H1 (cell line): ENCODE measurements at regions not wholly inside any gene's neighbourhood (a gene's known extent, or its start where the extent isn't known, plus 50 kb on each side); places are given as distances from the start of the nearest gene placed in this dataset.

Experiments
- CTCF ChIA-PET: fragments of 300-600 bp; sonication (Branson Sonifier 250); formaldehyde crosslinking; loops from one replicate; lab custom pipeline; 2021; ENCODE audit not compliant: partially characterized antibody; lab: Charles Lee
- POLR2A ChIA-PET: fragments of 300-600 bp; sonication (Branson Sonifier 250); formaldehyde crosslinking; loops from one replicate; lab custom pipeline; 2021; ENCODE audit warnings: inconsistent platforms; ENCODE audit not compliant: partially characterized antibody; lab: Charles Lee
- DNase-seq, 2 experiments: peaks; one replicate each; pipeline versions ENCODE4 v3.0.0 to v3.0.0-alpha.2; 2010 to 2022; ENCODE audit warnings: low spot score in 2 of 2, low read depth in 1 of 2, mixed read lengths in 1 of 2
- FAIRE-seq: peaks from 2 replicates; lab custom pipeline; 2011; peaks lifted over from hg19 to GRCh38; lab: Jason Lieb, UNC
- H2AFZ ChIP-seq: 2 replicates; pipeline ENCODE4 v1.8.1; 2012; ENCODE audit warnings: low read length, inconsistent platforms
- H2AK5ac ChIP-seq: 2 replicates; pipeline ENCODE4 v1.6.1; 2013; ENCODE audit warnings: low read depth, low read length
- H2BK120ac ChIP-seq: replicated peaks from 2 replicates; pipeline ENCODE3; 2013; ENCODE audit warnings: low read depth, low read length, inconsistent platforms
- H2BK12ac ChIP-seq: 2 replicates; pipeline ENCODE4 v1.6.1; 2013; ENCODE audit warnings: low read depth, low read length
- H2BK15ac ChIP-seq: 2 replicates; pipeline ENCODE4 v1.6.1; 2013; ENCODE audit warnings: low read length
- H2BK20ac ChIP-seq: 2 replicates; pipeline ENCODE4 v1.6.1; 2013; ENCODE audit warnings: low read length
- H2BK5ac ChIP-seq: 2 replicates; pipeline ENCODE4 v1.6.1; 2013; ENCODE audit warnings: low read depth, low read length
- H3K14ac ChIP-seq: 2 replicates; pipeline ENCODE4 v1.6.1; 2013; ENCODE audit warnings: inconsistent platforms; ENCODE audit not compliant: insufficient read length
- H3K18ac ChIP-seq: 2 replicates; pipeline ENCODE4 v1.6.1; 2013; ENCODE audit warnings: low read length; ENCODE audit errors: extremely low read depth
- H3K23ac ChIP-seq: 2 replicates; pipeline ENCODE4 v1.6.1; 2013; ENCODE audit warnings: inconsistent platforms; ENCODE audit not compliant: insufficient read length
- H3K23me2 ChIP-seq: 2 replicates; pipeline ENCODE4 v1.6.1; 2013; ENCODE audit warnings: low read depth, low read length
- H3K27ac ChIP-seq: 2 replicates; pipeline ENCODE4 v1.6.1; 2011; ENCODE audit warnings: low read depth, low read length, inconsistent platforms
- H3K27me3 ChIP-seq, 4 experiments: replicated peaks in 1 of 4; 1 replicate in 1 of 4; 2 replicates in 3 of 4; pipeline versions ENCODE4 v1.6.1 to v1.8.1; 2011 to 2013; ENCODE audit warnings: low read length in 3 of 4, mild to moderate bottlenecking in 3 of 4, inconsistent platforms in 2 of 4, mixed read lengths in 2 of 4, moderate library complexity in 1 of 4; ENCODE audit not compliant: control insufficient read depth in 3 of 4, insufficient read depth in 3 of 4; ENCODE audit errors: extremely low read depth in 1 of 4
- H3K36me3 ChIP-seq, 4 experiments: 2 replicates each; pipeline versions ENCODE4 v1.6.1 to v1.8.1; 2011 to 2013; ENCODE audit warnings: mild to moderate bottlenecking in 4 of 4, low read length in 3 of 4, moderate library complexity in 2 of 4, control low read depth in 1 of 4, inconsistent platforms in 1 of 4; ENCODE audit not compliant: insufficient read depth in 4 of 4, control insufficient read depth in 2 of 4
- H3K4ac ChIP-seq: replicated peaks from 2 replicates; pipeline ENCODE3; 2013; ENCODE audit warnings: low read length, low read depth, mixed read lengths, inconsistent platforms; ENCODE audit not compliant: insufficient read length
- H3K4me1 ChIP-seq, 4 experiments: replicated peaks in 1 of 4; 1 replicate in 1 of 4; 2 replicates in 3 of 4; pipeline versions ENCODE4 v1.6.1 to v1.8.1; 2011 to 2013; ENCODE audit warnings: low read length in 3 of 4, inconsistent platforms in 2 of 4, mixed read lengths in 1 of 4; ENCODE audit not compliant: insufficient read depth in 4 of 4, control insufficient read depth in 3 of 4
- H3K4me2 ChIP-seq, 2 experiments: 2 replicates each; pipeline versions ENCODE4 v1.6.1 to v1.8.1; 2011 to 2013; ENCODE audit warnings: low read depth in 2 of 2, low read length in 2 of 2, control low read depth in 1 of 2, inconsistent platforms in 1 of 2, mild to moderate bottlenecking in 1 of 2; ENCODE audit not compliant: insufficient read depth in 1 of 2
- H3K4me3 ChIP-seq, 4 experiments: fragments of 200-600, 300-600 bp in 1 of 4; sonication (generic), shearing (Covaris generic), sonication (Bioruptor Twin) in 1 of 4; 2 replicates each; pipeline versions ENCODE4 v1.5.1 to v1.8.1; 2011 to 2016; ENCODE audit warnings: low read length in 4 of 4, low read depth in 3 of 4, control low read depth in 2 of 4, inconsistent platforms in 2 of 4, mild to moderate bottlenecking in 2 of 4, mixed read lengths in 1 of 4, moderate library complexity in 1 of 4; ENCODE audit not compliant: insufficient read depth in 2 of 4; ENCODE audit errors: extremely low read depth in 1 of 4
- H3K56ac ChIP-seq: replicated peaks from 2 replicates; pipeline ENCODE3; 2013; ENCODE audit warnings: low read depth, mild to moderate bottlenecking, mixed read lengths, low read length, inconsistent platforms; ENCODE audit not compliant: insufficient read length
- H3K79me1 ChIP-seq: 2 replicates; pipeline ENCODE4 v1.6.1; 2013; ENCODE audit warnings: low read depth, low read length, control low read depth
- H3K79me2 ChIP-seq, 2 experiments: 2 replicates each; pipeline versions ENCODE4 v1.6.1 to v1.8.1; 2012 to 2013; ENCODE audit warnings: low read length in 2 of 2, mild to moderate bottlenecking in 2 of 2, inconsistent platforms in 1 of 2; ENCODE audit not compliant: insufficient read depth in 2 of 2, control insufficient read depth in 1 of 2
- H3K9ac ChIP-seq, 4 experiments: replicated peaks in 1 of 4; 1 replicate in 1 of 4; 2 replicates in 3 of 4; pipeline versions ENCODE4 v1.6.1 to v1.8.1; 2011 to 2013; ENCODE audit warnings: low read depth in 3 of 4, low read length in 3 of 4, control low read depth in 2 of 4, mild to moderate bottlenecking in 2 of 4, moderate library complexity in 2 of 4, inconsistent platforms in 1 of 4; ENCODE audit errors: extremely low read depth in 1 of 4
- H3K9me3 ChIP-seq, 2 experiments: 2 replicates each; pipeline versions ENCODE4 v1.6.1 to v1.8.1; 2012 to 2013; ENCODE audit warnings: mild to moderate bottlenecking in 2 of 2, moderate library complexity in 2 of 2, control low read depth in 1 of 2, inconsistent platforms in 1 of 2, low read depth in 1 of 2, low read length in 1 of 2, mixed read lengths in 1 of 2; ENCODE audit not compliant: insufficient read depth in 2 of 2
- H4K20me1 ChIP-seq, 2 experiments: replicated peaks in 1 of 2; 2 replicates each; pipeline versions ENCODE3 to v1.8.1; 2011 to 2013; ENCODE audit warnings: inconsistent platforms in 2 of 2, low read length in 2 of 2, mild to moderate bottlenecking in 1 of 2; ENCODE audit not compliant: insufficient read depth in 2 of 2, control insufficient read depth in 1 of 2
- H4K5ac ChIP-seq: 2 replicates; pipeline ENCODE4 v1.6.1; 2013; ENCODE audit warnings: low read length, low read depth, mixed read lengths, inconsistent platforms; ENCODE audit not compliant: insufficient read length
- H4K8ac ChIP-seq: 2 replicates; pipeline ENCODE4 v1.8.0; 2013; ENCODE audit warnings: mild to moderate bottlenecking, moderate library complexity, low read length, inconsistent platforms; ENCODE audit not compliant: insufficient read depth; ENCODE audit errors: extremely low read depth
- H4K91ac ChIP-seq: replicated peaks from 2 replicates; pipeline ENCODE3; 2013; ENCODE audit warnings: low read length, mixed read lengths, inconsistent platforms; ENCODE audit not compliant: insufficient read length
- KDM1A ChIP-seq: fragments of 200-600, 300-600 bp; sonication (generic); IDR thresholded peaks from 2 replicates; pipeline ENCODE4 v1.7.1; 2016; ENCODE audit warnings: mild to moderate bottlenecking, low read length, borderline replicate concordance
- NANOG ChIP-seq: IDR thresholded peaks from 2 replicates; pipeline ENCODE4 v1.6.1; 2011; ENCODE audit warnings: low read length, low read depth, mild to moderate bottlenecking, inconsistent platforms; ENCODE audit not compliant: insufficient read depth, poor library complexity, severe bottlenecking
- POU5F1 ChIP-seq: IDR thresholded peaks from 2 replicates; pipeline ENCODE4 v1.6.1; 2011; ENCODE audit warnings: low read depth, mild to moderate bottlenecking, low read length, moderate library complexity
- SIX5 ChIP-seq: IDR thresholded peaks from 2 replicates; pipeline ENCODE4 v1.6.1; 2011; ENCODE audit warnings: mild to moderate bottlenecking, low read depth, low read length
- TAF1 ChIP-seq: IDR thresholded peaks from 2 replicates; pipeline ENCODE4 v1.6.1; 2011; ENCODE audit warnings: mild to moderate bottlenecking, low read depth, low read length
- TEAD4 ChIP-seq: IDR thresholded peaks from 2 replicates; pipeline ENCODE4 v1.6.1; 2012; ENCODE audit warnings: low read depth, low read length, inconsistent platforms, mixed read lengths
- WGBS, 2 experiments: shearing (Covaris generic) in 1 of 2; methylation state at CpG; one replicate each; pipeline versions ENCODE4 v1.1.6 to v1.1.7; 2013 to 2015; ENCODE audit warnings: low lambda C conversion rate in 2 of 2, mixed read lengths in 2 of 2, inconsistent platforms in 1 of 2, low coverage in 1 of 2, missing lambda C conversion rate in 1 of 2; ENCODE audit not compliant: insufficient replicate concordance in 2 of 2, insufficient coverage in 1 of 2, insufficient read length in 1 of 2; ENCODE audit errors: extremely low coverage in 1 of 2, missing lambda C conversion rate in 1 of 2; 5-methylcytosine and 5-hydroxymethylcytosine counted together
- TF ChIP-seq, protein P1 (sequence below): IDR thresholded peaks from 2 replicates; pipeline ENCODE4 v1.6.1; 2012; ENCODE audit warnings: inconsistent platforms

DNA sequence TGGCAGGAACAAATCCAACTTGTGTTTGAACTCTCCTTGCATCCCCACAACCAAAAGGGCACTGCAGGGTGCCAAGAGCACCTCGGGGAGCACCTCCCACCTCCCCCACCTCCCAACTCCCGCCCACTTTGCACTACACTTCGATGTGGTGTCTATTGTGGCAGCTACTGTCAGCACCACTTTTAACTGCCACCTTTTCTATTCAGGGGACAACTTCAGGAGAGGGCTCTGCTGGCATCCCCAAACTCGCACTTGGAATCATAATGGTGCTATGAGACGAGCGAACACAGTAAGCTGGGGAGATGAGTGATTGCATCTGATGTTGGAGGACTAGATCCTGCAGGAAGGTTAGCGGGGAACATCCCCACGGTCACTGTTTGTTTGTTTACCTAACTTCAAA is 238.2 kb upstream of the PROX1 start:
- no peak overlapping the region for H2BK120ac ChIP-seq
- no peak overlapping the region for H3K9ac ChIP-seq
- DNase-seq: no peak
- WGBS, 2 experiments: 84% methylated on average over 8 of the region's 8 CpGs; no CpG with 5 or more reads in 1 of the 2 experiments
- H3K4ac ChIP-seq: no peak overlapping the region
- no peaks in the 10 kb centered on the region for H3K79me2 ChIP-seq
- H2AK5ac ChIP-seq: no peak overlapping the region
- H3K27me3 ChIP-seq: no peaks in the 10 kb centered on the region
- no peak overlapping the region for H2BK20ac ChIP-seq
- FAIRE-seq: no peak
- no peaks in the 10 kb centered on the region for H3K36me3 ChIP-seq
- no peak overlapping the region for H3K18ac ChIP-seq
- no peak overlapping the region for H3K4me2 ChIP-seq
- no peaks in the 10 kb centered on the region; a peak in 1 of 4 replicates for H3K9me3 ChIP-seq
- no peak overlapping the region for H4K8ac ChIP-seq
- H2BK15ac ChIP-seq: no peak overlapping the region
- no peak for TF ChIP-seq POU5F1
- no peak for TF ChIP-seq SIX5
- TF ChIP-seq TEAD4: no peak
- no peak for TF ChIP-seq NANOG
- no peak for TF ChIP-seq KDM1A
- TF ChIP-seq, protein P1, sequence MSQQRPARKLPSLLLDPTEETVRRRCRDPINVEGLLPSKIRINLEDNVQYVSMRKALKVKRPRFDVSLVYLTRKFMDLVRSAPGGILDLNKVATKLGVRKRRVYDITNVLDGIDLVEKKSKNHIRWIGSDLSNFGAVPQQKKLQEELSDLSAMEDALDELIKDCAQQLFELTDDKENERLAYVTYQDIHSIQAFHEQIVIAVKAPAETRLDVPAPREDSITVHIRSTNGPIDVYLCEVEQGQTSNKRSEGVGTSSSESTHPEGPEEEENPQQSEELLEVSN: no peak
- no peak for TF ChIP-seq TAF1
- no peak overlapping the region for H3K56ac ChIP-seq
- no peak overlapping the region for H4K5ac ChIP-seq
- H3K23me2 ChIP-seq: peaks cover 2% of the 10 kb centered on the region; the same call in 1 of the 2 replicates
- H3K14ac ChIP-seq: no peak overlapping the region
- ChIA-PET POLR2A (no interaction called here), CTCF (interaction anchor here (1.1 kb wide), 1 partner anchor 11 kb away, joined by 3 read pairs; no protein-coding TSS in a partner anchor)
- no peak overlapping the region for H2BK12ac ChIP-seq
- H3K27ac ChIP-seq: no peak overlapping the region
- H3K4me1 ChIP-seq: peaks cover 0 to 3% (median 0%) of the 10 kb centered on the region in 4 experiments; a peak in 1 of 7 replicates
- H2AFZ ChIP-seq: no peak overlapping the region
- no peak overlapping the region for H4K91ac ChIP-seq
- no peak overlapping the region for H3K23ac ChIP-seq
- H3K79me1 ChIP-seq: no peaks in the 10 kb centered on the region
- H3K4me3 ChIP-seq: no peak overlapping the region
- no peak overlapping the region for H2BK5ac ChIP-seq
- no peaks in the 10 kb centered on the region for H4K20me1 ChIP-seq
